RWPE2 (cell line): ENCODE measurements at regions not wholly inside any gene's neighbourhood (a gene's known extent, or its start where the extent isn't known, plus 50 kb on each side); places are given as distances from the start of the nearest gene placed in this dataset.

Experiments
- ATAC-seq: fragments of 200-7000 bp; cut with Tn5 transposase; 3 replicates; pipeline ENCODE4 v1.9.1; 2021; ENCODE audit warnings: low read depth
- DNase-seq: peaks from one replicate; pipeline ENCODE4 v3.0.0-alpha.2; 2020; ENCODE audit warnings: low spot score
- H3K27ac ChIP-seq: fragments of 450-650 bp; 2 replicates; pipeline ENCODE4 v1.5.1; 2017; ENCODE audit warnings: mild to moderate bottlenecking; ENCODE audit not compliant: poor library complexity, severe bottlenecking
- H3K27me3 ChIP-seq: fragments of 250-450 bp; sonication (Bioruptor Pico); 2 replicates; pipeline ENCODE4 v1.5.1; 2021; ENCODE audit warnings: mild to moderate bottlenecking, moderate library complexity; ENCODE audit not compliant: insufficient read depth, poor library complexity, severe bottlenecking
- H3K36me3 ChIP-seq: fragments of 250-450 bp; sonication (Bioruptor Pico); 2 replicates; pipeline ENCODE4 v1.5.1; 2020; ENCODE audit warnings: low read depth, mild to moderate bottlenecking, moderate library complexity
- H3K4me1 ChIP-seq: fragments of 250-450 bp; sonication (Bioruptor Pico); 2 replicates; pipeline ENCODE4 v1.5.1; 2021; ENCODE audit warnings: mild to moderate bottlenecking, moderate library complexity; ENCODE audit not compliant: insufficient read depth, poor library complexity, severe bottlenecking
- H3K4me3 ChIP-seq: fragments of 250-450 bp; sonication (Bioruptor Pico); 2 replicates; pipeline ENCODE4 v1.5.1; 2021; ENCODE audit warnings: mild to moderate bottlenecking, moderate library complexity; ENCODE audit not compliant: severe bottlenecking
- H3K9me3 ChIP-seq: fragments of 250-450 bp; sonication (Bioruptor Pico); 2 replicates; pipeline ENCODE4 v1.5.1; 2021; ENCODE audit warnings: mild to moderate bottlenecking, moderate library complexity; ENCODE audit not compliant: severe bottlenecking
- TF ChIP-seq, protein P1 (sequence below): fragments of 450-650 bp; IDR thresholded peaks from one replicate; pipeline ENCODE4 v1.5.1; 2017; ENCODE audit warnings: mild to moderate bottlenecking, moderate library complexity; ENCODE audit not compliant: poor library complexity, severe bottlenecking

DNA sequence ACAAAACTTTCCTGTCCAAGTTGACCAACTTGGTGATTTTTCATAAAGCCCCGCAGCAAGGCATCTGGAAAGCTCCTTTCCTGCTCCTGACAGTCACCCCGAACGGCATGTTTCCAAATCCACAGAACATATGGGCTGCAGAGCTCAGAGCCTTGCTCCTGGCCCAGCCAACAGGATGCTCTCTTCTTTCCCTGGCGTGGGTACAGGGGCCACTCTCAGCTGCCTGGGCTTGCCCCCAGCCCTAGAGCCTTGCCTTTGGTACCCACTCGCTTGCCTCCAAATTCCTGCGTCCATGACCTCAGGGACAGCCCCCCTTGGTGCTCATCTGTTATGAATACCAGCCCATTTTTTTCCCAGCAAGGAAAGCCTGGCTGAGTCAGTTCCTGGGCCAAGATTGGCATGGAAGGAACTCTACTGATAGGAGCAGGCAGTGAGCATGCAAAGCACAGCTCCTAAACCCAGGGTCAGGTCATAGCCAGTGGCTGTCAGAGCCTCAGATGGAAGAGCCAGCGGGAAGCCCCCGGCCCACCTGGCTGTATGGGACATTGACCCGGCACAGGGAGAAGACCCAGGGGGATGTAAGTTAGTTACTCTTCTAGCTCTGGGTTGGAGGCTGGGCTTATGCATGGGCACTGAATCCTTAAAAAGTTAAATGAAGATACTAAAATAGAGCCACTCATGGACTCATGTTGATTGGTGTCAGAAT, 105.3 kb upstream of the RTL1 start:
- TF ChIP-seq, protein P1, sequence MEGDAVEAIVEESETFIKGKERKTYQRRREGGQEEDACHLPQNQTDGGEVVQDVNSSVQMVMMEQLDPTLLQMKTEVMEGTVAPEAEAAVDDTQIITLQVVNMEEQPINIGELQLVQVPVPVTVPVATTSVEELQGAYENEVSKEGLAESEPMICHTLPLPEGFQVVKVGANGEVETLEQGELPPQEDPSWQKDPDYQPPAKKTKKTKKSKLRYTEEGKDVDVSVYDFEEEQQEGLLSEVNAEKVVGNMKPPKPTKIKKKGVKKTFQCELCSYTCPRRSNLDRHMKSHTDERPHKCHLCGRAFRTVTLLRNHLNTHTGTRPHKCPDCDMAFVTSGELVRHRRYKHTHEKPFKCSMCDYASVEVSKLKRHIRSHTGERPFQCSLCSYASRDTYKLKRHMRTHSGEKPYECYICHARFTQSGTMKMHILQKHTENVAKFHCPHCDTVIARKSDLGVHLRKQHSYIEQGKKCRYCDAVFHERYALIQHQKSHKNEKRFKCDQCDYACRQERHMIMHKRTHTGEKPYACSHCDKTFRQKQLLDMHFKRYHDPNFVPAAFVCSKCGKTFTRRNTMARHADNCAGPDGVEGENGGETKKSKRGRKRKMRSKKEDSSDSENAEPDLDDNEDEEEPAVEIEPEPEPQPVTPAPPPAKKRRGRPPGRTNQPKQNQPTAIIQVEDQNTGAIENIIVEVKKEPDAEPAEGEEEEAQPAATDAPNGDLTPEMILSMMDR: no peak
- no peaks in the 10 kb centered on the region for H3K4me1 ChIP-seq
- no peaks in the 10 kb centered on the region for H3K36me3 ChIP-seq
- ATAC-seq: no peak
- H3K9me3 ChIP-seq: no peaks in the 10 kb centered on the region
- no peak overlapping the region for H3K4me3 ChIP-seq
- no peaks in the 10 kb centered on the region for H3K27me3 ChIP-seq
- DNase-seq: no peak
- no peak overlapping the region for H3K27ac ChIP-seq

DNA sequence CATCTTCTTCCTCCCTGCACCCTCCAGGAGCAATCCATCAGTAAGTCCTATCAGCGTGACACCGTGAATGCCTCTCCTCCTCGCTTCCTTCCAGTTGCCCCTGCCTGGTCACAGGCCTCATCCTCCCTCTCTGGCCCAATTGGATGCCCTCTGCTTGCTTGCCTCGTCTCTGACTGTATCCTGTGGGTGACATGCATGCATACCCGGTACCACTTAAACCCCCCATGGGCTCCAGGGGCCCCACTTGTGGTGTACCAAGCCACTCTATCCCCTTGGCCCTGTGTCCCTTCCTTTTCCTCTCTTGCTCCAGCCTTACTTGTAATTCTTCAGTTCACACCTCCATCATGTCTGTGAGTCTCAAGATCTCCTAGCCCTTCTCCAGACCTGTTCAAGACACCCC, 106.0 kb upstream of the RTL1 start:
- DNase-seq: no peak
- no peaks in the 10 kb centered on the region for H3K4me1 ChIP-seq
- H3K36me3 ChIP-seq: no peaks in the 10 kb centered on the region
- no peaks in the 10 kb centered on the region for H3K27me3 ChIP-seq
- H3K27ac ChIP-seq: no peak overlapping the region
- H3K4me3 ChIP-seq: no peak overlapping the region
- no peak for ATAC-seq
- no peaks in the 10 kb centered on the region for H3K9me3 ChIP-seq
- TF ChIP-seq, protein P1: no peak

DNA sequence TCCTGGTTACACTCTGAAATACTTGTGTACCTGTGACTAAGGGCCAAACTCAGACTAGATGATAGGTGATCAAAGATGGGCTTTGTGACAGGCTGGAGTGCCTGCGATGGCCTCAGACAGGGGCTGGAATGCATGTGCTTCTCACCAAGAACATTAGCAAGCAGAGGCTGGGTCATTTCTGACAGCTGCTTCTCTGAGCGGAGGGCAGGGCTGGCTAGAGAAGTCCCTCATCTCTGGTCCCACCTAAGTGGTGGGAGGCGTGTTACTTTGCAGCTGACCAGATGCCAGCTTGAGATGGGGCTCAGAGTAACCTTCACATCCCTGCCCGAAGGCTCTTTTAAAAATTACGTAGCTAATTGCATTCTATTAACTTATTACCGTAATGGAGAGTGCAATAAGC, 106.8 kb upstream of the RTL1 start:
- Histone ChIP-seq H3K27ac (no peak overlapping the region), H3K4me3 (no peak overlapping the region), H3K36me3 (no peaks in the 10 kb centered on the region), H3K4me1 (no peaks in the 10 kb centered on the region), H3K27me3 (no peaks in the 10 kb centered on the region), H3K9me3 (no peaks in the 10 kb centered on the region)
- no peak for ATAC-seq
- no peak for DNase-seq
- TF ChIP-seq, protein P1: no peak

DNA sequence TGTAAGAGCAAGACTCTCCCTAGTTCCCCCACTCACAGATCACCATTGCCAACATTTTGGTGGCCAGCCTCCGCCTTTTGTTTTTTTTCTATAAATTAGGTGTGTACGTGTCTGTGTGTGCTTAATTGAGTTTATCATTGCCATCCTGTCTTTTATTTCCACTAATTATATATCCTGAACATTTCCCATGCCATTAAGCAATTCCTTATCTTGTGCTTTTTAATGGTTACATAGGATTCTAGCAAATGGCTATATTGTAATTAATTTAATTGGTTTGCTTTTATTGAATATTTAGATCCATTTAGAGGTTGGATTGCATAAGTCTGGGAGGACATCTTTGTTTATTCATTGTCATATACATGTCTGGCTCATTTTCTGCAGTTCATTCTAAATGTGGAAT, 107.3 kb upstream of the RTL1 start:
- ATAC-seq: no peak

DNA sequence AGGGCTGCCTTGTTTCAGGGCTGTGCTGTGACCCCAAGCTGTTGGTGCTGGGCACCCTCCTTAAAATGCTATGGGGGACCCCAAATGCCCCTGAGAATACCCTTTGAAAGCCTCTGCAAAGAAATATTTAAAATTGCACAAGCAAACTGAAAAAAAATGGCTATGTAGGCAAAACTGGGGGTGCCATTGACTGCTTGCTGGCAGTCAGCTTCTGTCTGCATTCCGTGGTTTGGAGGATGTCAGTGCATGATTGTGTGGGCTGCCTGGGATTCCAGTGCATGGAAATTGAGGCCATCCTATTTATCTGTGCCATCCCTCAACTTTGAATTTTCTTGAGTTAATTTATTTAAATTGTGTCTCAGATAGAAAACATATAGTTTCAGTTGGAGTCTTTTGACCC, 113.7 kb upstream of the RTL1 start:
- Histone ChIP-seq H3K4me3 (no peak overlapping the region), H3K4me1 (no peaks in the 10 kb centered on the region), H3K27ac (no peak overlapping the region), H3K36me3 (no peaks in the 10 kb centered on the region), H3K9me3 (no peaks in the 10 kb centered on the region), H3K27me3 (no peaks in the 10 kb centered on the region)
- DNase-seq (peak; percentile 11), ATAC-seq (no peak)
- TF ChIP-seq, protein P1: no peak

More for the DNA sequence above, 107.3 kb upstream of the RTL1 start:
- Histone ChIP-seq H3K36me3 (no peaks in the 10 kb centered on the region), H3K27me3 (no peaks in the 10 kb centered on the region), H3K4me1 (no peaks in the 10 kb centered on the region), H3K4me3 (no peak overlapping the region), H3K9me3 (no peaks in the 10 kb centered on the region), H3K27ac (no peak overlapping the region)
- TF ChIP-seq, protein P1: no peak
- DNase-seq: no peak
